ENCODE measurements at regions not wholly inside any gene's neighbourhood (a gene's known extent, or its start where the extent isn't known, plus 50 kb on each side); places are given as distances from the start of the nearest gene placed in this dataset.

DNA sequence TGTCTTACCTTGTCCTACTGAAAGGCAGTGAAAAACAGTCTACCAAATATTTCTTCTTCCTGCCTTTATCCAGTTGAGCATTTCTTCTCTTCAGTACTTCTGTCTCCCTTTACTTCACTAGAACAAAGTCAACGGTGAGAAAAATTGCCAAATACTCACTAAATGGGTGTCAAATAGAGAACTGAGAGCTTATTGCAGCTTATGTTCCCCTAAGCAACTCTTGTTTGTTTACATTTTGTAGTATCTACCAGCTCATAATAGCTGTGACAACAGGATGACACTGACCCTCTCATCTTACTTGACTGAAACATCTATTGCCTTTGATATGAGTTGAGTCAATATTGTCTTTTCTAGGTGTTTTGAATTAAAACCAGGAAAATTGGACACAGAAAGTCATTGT, 327.9 kb upstream of the SORCS1 start:
- H3K9me3 ChIP-seq: no peaks in the 10 kb centered on the region
- intact Hi-C loops (cut with DNase I): no loop called here
- no peak for TF ChIP-seq CTCF (IDR thresholded peaks at IDR 0.05)

DNA sequence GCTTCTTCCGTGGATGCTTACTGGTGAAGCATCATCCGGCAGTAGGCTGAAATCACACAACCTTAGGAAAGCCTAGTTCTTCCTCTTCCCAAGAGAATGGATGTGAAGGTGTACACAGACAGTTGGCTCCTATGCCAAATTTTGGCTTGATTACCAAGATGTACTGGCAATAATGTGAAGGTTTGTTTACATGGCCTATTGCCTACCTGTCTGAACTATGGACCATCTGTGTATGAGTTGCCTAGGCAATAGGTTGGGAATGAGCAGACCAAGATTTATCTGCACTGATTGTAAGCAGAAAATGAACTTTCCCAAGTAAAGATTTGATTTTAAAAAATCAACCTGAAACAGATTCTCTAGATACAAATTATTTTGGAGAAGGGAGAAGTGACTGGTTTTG, 325.9 kb upstream of the SORCS1 start:
- H3K27me3 ChIP-seq: no peaks in the 10 kb centered on the region
- no peak overlapping the region for H3K9ac ChIP-seq (ENCODE audit: low read depth in 2 of 2, low read length in 2 of 2)
- no peak overlapping the region for H3K4me3 ChIP-seq
- TF ChIP-seq CTCF (IDR thresholded peaks at IDR 0.05): no peak
- intact Hi-C loops (cut with DNase I): no loop called here
- DNase-seq: no peak
- no peak overlapping the region for H3K27ac ChIP-seq
- H3K9me3 ChIP-seq: no peaks in the 10 kb centered on the region
- no peaks in the 10 kb centered on the region for H3K36me3 ChIP-seq
- H3K4me1 ChIP-seq: no peaks in the 10 kb centered on the region

More for the DNA sequence above, 327.9 kb upstream of the SORCS1 start:
- no peak for DNase-seq
- H3K4me1 ChIP-seq: no peaks in the 10 kb centered on the region
- H3K27me3 ChIP-seq: no peaks in the 10 kb centered on the region
- no peak overlapping the region for H3K27ac ChIP-seq
- H3K4me3 ChIP-seq: no peak overlapping the region
- no peaks in the 10 kb centered on the region for H3K36me3 ChIP-seq
- no peak overlapping the region for H3K9ac ChIP-seq (ENCODE audit: low read depth in 2 of 2, low read length in 2 of 2)

DNA sequence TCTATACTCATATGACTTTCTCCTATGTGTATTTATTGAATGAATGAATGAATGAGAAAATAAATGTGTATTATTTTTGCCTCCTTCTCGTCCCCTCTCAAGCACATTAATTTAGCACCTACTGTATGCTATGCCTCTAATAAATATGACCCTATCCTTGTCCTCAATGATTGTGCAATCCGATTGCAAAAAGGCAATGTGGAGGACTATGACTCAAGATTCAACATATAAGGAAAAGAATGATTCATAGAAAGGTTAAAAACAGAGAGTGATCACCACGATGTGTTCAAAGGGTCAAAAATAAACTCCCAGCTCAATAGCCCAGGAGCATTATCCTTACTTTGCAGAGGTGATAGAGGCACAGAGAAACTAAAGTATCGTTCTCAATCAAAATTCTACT, 322.8 kb upstream of the SORCS1 start:
- DNase-seq: no peak
- no peak overlapping the region for H3K27ac ChIP-seq
- TF ChIP-seq CTCF (IDR thresholded peaks at IDR 0.05): no peak

GRCh38 chr10:107485019-107485418, 320.5 kb upstream of the SORCS1 start:
- no peak overlapping the region for H3K4me3 ChIP-seq
- TF ChIP-seq CTCF (IDR thresholded peaks at IDR 0.05): no peak
- intact Hi-C loops (cut with DNase I): no loop called here
- H3K27ac ChIP-seq: no peak overlapping the region
- no peaks in the 10 kb centered on the region for H3K27me3 ChIP-seq
- H3K4me1 ChIP-seq: no peaks in the 10 kb centered on the region
- no peaks in the 10 kb centered on the region for H3K36me3 ChIP-seq
- no peaks in the 10 kb centered on the region for H3K9me3 ChIP-seq
- H3K9ac ChIP-seq (ENCODE audit: low read depth in 2 of 2, low read length in 2 of 2): no peak overlapping the region
- DNase-seq: no peak

More for the DNA sequence above, 322.8 kb upstream of the SORCS1 start:
- Histone ChIP-seq H3K36me3 (no peaks in the 10 kb centered on the region), H3K4me3 (no peak overlapping the region), H3K9me3 (no peaks in the 10 kb centered on the region), H3K27me3 (no peaks in the 10 kb centered on the region), H3K9ac (ENCODE audit: low read depth in 2 of 2, low read length in 2 of 2) (no peak overlapping the region), H3K4me1 (no peaks in the 10 kb centered on the region)
- intact Hi-C loops (cut with DNase I): no loop called here

- no peak for TF ChIP-seq CTCF (IDR thresholded peaks at IDR 0.05)
- Histone ChIP-seq H3K36me3 (no peaks in the 10 kb centered on the region), H3K9me3 (no peaks in the 10 kb centered on the region), H3K4me3 (no peak overlapping the region), H3K27me3 (no peaks in the 10 kb centered on the region), H3K27ac (no peak overlapping the region), H3K4me1 (no peaks in the 10 kb centered on the region), H3K9ac (ENCODE audit: low read depth in 2 of 2, low read length in 2 of 2) (no peak overlapping the region)
- intact Hi-C loops (cut with DNase I): no loop called here
- DNase-seq: no peak
Measured at GRCh38 chr10:107481881-107482280, 317.4 kb upstream of the SORCS1 start.

DNA sequence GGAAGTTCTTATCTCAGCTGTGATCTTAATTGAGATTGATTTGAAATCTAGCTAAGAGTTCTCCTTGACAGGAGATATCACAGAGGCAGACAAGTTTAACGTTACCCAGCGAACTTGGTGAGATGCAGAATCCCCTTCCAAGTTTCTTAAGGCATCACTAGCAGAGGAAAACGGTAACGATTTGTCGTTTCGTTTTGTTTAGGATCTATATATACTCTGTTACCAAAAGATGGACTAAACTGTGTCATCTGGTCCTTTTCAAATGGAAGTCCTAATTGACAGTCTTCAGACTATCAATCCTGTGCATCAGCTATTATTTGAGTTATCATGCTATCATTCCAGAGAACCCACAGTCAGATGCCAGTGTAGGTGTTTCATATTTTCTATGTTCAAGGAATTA, 316.7 kb upstream of the SORCS1 start:
- intact Hi-C loops (cut with DNase I): no loop called here
- no peak for DNase-seq
- no peak overlapping the region for H3K4me3 ChIP-seq
- H3K27me3 ChIP-seq: no peaks in the 10 kb centered on the region
- no peaks in the 10 kb centered on the region for H3K9me3 ChIP-seq
- H3K36me3 ChIP-seq: no peaks in the 10 kb centered on the region
- no peak overlapping the region for H3K9ac ChIP-seq (ENCODE audit: low read depth in 2 of 2, low read length in 2 of 2)
- no peak overlapping the region for H3K27ac ChIP-seq
- no peak for TF ChIP-seq CTCF (IDR thresholded peaks at IDR 0.05)
- H3K4me1 ChIP-seq: no peaks in the 10 kb centered on the region

Data from colonic mucosa (tissue), 4 donors.